Glomerular visceral epithelial cell (primary cell): ENCODE measurements at regions not wholly inside any gene's neighbourhood (a gene's known extent, or its start where the extent isn't known, plus 50 kb on each side); places are given as distances from the start of the nearest gene placed in this dataset.

ENCODE experiments used
- DNase-seq: peaks from one replicate; pipeline ENCODE4 v3.0.0-alpha.2; 2016; ENCODE audit errors: extremely low spot score

- DNase-seq, result no peak
Measured at GRCh38 chr4:122514671-122515070, 58.1 kb upstream of the IL2 start.

- no peak for DNase-seq
Measured at GRCh38 chr4:122512430-122512829, 55.9 kb upstream of the IL2 start.

DNA sequence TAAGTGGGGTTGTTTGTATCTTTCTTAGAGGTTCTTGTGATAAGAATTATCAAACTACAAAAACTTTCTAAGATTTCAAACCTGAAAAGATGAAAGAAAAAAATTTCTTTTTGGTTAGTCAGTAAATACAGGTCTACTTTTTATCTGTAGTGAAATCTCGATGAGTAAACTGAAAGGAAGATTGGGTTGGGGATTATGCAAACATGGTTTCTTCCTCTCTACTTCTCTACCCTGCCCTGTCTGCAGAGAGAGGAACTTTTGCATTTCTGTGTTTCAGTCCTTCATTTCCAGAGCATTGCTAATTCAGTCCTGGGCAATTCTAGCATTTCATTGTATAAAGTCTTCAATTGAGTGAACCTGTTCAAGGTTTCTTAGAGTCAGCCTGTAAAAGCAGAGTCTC is 51.6 kb upstream of the IL2 start:
- DNase-seq, result no peak
